ENCODE measurements at regions not wholly inside any gene's neighbourhood (a gene's known extent, or its start where the extent isn't known, plus 50 kb on each side); places are given as distances from the start of the nearest gene placed in this dataset.

GRCh38 chr11:104782377-104782754 lies 115.9 kb downstream of the CASP12 start:
- TF ChIP-seq POLR2A (IDR thresholded peaks at IDR 0.05; ENCODE audit: low read depth) (no peak), POLR2AphosphoS5 (IDR thresholded peaks at IDR 0.05) (no peak)

Measured in esophagus muscularis mucosa (tissue), 2 donors.